Heart left ventricle (tissue), 16 donors: ENCODE measurements at regions not wholly inside any gene's neighbourhood (a gene's known extent, or its start where the extent isn't known, plus 50 kb on each side); places are given as distances from the start of the nearest gene placed in this dataset.

ENCODE experiments used
- ATAC-seq, 4 donors: fragments of 200-7000 bp; cut with Tn5 transposase; one replicate each; pipeline ENCODE4 v1.9.1; 2020 to 2022; ENCODE audit warnings: moderate library complexity in 4 of 4, mild to moderate bottlenecking in 3 of 4, moderate number of reproducible peaks in 1 of 4
- DNase-seq, 5 donors: peaks; one replicate each; pipeline ENCODE4 v3.0.0-alpha.2; 2020
- H3K27ac ChIP-seq, 12 donors: fragments of 200-600 bp; sonication (generic) in 4 of 12; one replicate each; pipeline versions ENCODE4 v1.5.0 to v1.8.0; 2016 to 2022; ENCODE audit warnings: mild to moderate bottlenecking in 2 of 12
- H3K27me3 ChIP-seq, 9 donors: fragments of 200-600 bp; sonication (generic) in 2 of 9; one replicate each; pipeline versions ENCODE4 v1.5.1 to v1.8.0; 2016 to 2022; ENCODE audit warnings: mild to moderate bottlenecking in 3 of 9
- H3K36me3 ChIP-seq, 9 donors: fragments of 200-600 bp; sonication (generic) in 2 of 9; one replicate each; pipeline versions ENCODE4 v1.5.0 to v1.8.0; 2018 to 2022; ENCODE audit warnings: mild to moderate bottlenecking in 2 of 9
- H3K4me1 ChIP-seq, 12 donors: fragments of 200-600 bp; sonication (generic) in 4 of 12; one replicate each; pipeline versions ENCODE4 v1.5.0 to v1.8.0; 2016 to 2022; ENCODE audit warnings: mild to moderate bottlenecking in 3 of 12
- H3K4me3 ChIP-seq, 12 donors: fragments of 200-600 bp; sonication (generic) in 4 of 12; one replicate each; pipeline versions ENCODE4 v1.5.0 to v1.8.0; 2017 to 2022; ENCODE audit warnings: mild to moderate bottlenecking in 9 of 12, moderate library complexity in 4 of 12
- H3K9me3 ChIP-seq, 12 donors: fragments of 200-600 bp; sonication (generic) in 4 of 12; one replicate each; pipeline versions ENCODE4 v1.5.0 to v1.8.0; 2016 to 2022; ENCODE audit warnings: mild to moderate bottlenecking in 1 of 12
- CTCF ChIP-seq, 12 donors: fragments of 200-600 bp; sonication (generic) in 4 of 12; IDR thresholded peaks; one replicate each; pipeline versions ENCODE4 v1.5.0 to v1.8.0; 2018 to 2022; ENCODE audit warnings: antibody characterized with exemption in 12 of 12, mild to moderate bottlenecking in 5 of 12
- POLR2A ChIP-seq, 2 donors: fragments of 450-650 bp; IDR thresholded peaks; one replicate each; pipeline ENCODE4 v1.6.1; 2017; ENCODE audit warnings: antibody characterized with exemption in 2 of 2, mild to moderate bottlenecking in 2 of 2, moderate library complexity in 2 of 2
- WGBS, 4 donors: extraction: QIAGEN DNeasy Blood & Tissue Kit in 2 of 4; methylation state at CpG; one replicate each; pipeline versions ENCODE4 v1.1.5 to v1.1.7; 2013 to 2018; 5-methylcytosine and 5-hydroxymethylcytosine counted together
- intact Hi-C, 10 donors: fragments of 100-400 bp; cut with DNase I; formaldehyde crosslinking; loops; one replicate each; pipeline versions ENCODE4 v1.11.1 to v1.14.2; 2022
- donor health status: ischemic (EF 13 %, LVEDD 7.1; RV severe dilation, severe dysfunction).
- donor health status: healthy with polysubstance abuse.
- donor health status: DM: no; HTN: yes; CAD: no.
- donor health status: DM: no; HTN: no; CAD: no.
- donor health status: ischemic (EF 25% LVEDD 6.9; RV normal size, moderate dysfunction).
- donor health status: ischemic (EF 25% LVEDD 5.7; RV mildly dilated, moderate dysfunction).
- donor health status: healthy.
- donor health status: DM: yes; HTN: yes; CAD: no.
- donor health status: ischemic (EF 35%, LVEDD 5.7; RV mildly dilated, moderate dysfunction).
- donor health status: nonischemic (EF 11% LVEDD 7.7; RV severe dilation, severe dysfunction).
- donor health status: DM: yes; HTN: yes; CAD: no.
- donor health status: PGD.
- donor health status: ischemic (EF 29% LVEDD 5.4; RV normal size, mild dysfunction).
- donor health status: nonischemic (EF 23%, LVEDD 6.1; RV moderate dilation, normal function).

- H3K27ac ChIP-seq = no peak overlapping the region
- no peak for DNase-seq
- H3K9me3 ChIP-seq = no peaks in the 10 kb centered on the region
- no peaks in the 10 kb centered on the region for H3K4me1 ChIP-seq
- H3K36me3 ChIP-seq = no peaks in the 10 kb centered on the region
- intact Hi-C loops = no loop called here
- ATAC-seq = no peak
- 58 to 71% (median 67%) methylated on average over 3 of the region's 3 CpGs for WGBS, 4 donors
- no peak overlapping the region for H3K4me3 ChIP-seq
- TF ChIP-seq POLR2A (IDR thresholded peaks at IDR 0.05) (no peak), CTCF (IDR thresholded peaks at IDR 0.05) (no peak)
- H3K27me3 ChIP-seq = peaks cover 0 to 8% (median 0%) of the 10 kb centered on the region in 9 donors
Observed at GRCh38 chrX:104315555-104315954, 60.8 kb upstream of the ESX1 start.

- ATAC-seq (no peak), DNase-seq (no peak)
- intact Hi-C loops = no loop called here
- Histone ChIP-seq H3K27ac (no peak overlapping the region), H3K9me3 (no peaks in the 10 kb centered on the region), H3K36me3 (no peaks in the 10 kb centered on the region), H3K4me1 (no peaks in the 10 kb centered on the region), H3K27me3 (peaks cover 0 to 12% (median 0%) of the 10 kb centered on the region in 9 donors), H3K4me3 (no peak overlapping the region)
- 70 to 85% (median 72%) methylated on average over 2 of the region's 2 CpGs for WGBS, 4 donors
- TF ChIP-seq POLR2A (IDR thresholded peaks at IDR 0.05) = no peak
- TF ChIP-seq CTCF (IDR thresholded peaks at IDR 0.05) = no peak
Observed at GRCh38 chrX:104310657-104311254, 56.0 kb upstream of the ESX1 start.

GRCh38 chrX:104310090-104310489 lies 55.4 kb upstream of the ESX1 start:
- Histone ChIP-seq H3K27me3 (peaks cover 0 to 12% (median 0%) of the 10 kb centered on the region in 9 donors), H3K4me1 (no peaks in the 10 kb centered on the region), H3K9me3 (no peaks in the 10 kb centered on the region), H3K27ac (no peak overlapping the region), H3K4me3 (peak overlapping the region in 2 of 12 donors; percentile 22 to 30), H3K36me3 (no peaks in the 10 kb centered on the region)
- TF ChIP-seq POLR2A (IDR thresholded peaks at IDR 0.05) (no peak), CTCF (IDR thresholded peaks at IDR 0.05) (peak in 3 of 12 donors; percentile 2 to 9 (median 8))
- intact Hi-C loops = no loop called here
- ATAC-seq (no peak), DNase-seq (no peak)
- 30 to 62% (median 40%) methylated on average over 11 to 12 of the region's 12 CpGs for WGBS, 4 donors

- TF ChIP-seq POLR2A (IDR thresholded peaks at IDR 0.05) = no peak
- TF ChIP-seq CTCF (IDR thresholded peaks at IDR 0.05) = no peak
- ATAC-seq = no peak
- H3K27ac ChIP-seq = no peak overlapping the region
- intact Hi-C loops = no loop called here
- 65 to 86% (median 74%) methylated on average over 5 of the region's 5 CpGs for WGBS, 4 donors
- no peaks in the 10 kb centered on the region for H3K9me3 ChIP-seq
- DNase-seq = no peak
- no peak overlapping the region for H3K4me3 ChIP-seq
- no peaks in the 10 kb centered on the region for H3K4me1 ChIP-seq
- H3K36me3 ChIP-seq = no peaks in the 10 kb centered on the region
- peaks cover 0 to 12% (median 0%) of the 10 kb centered on the region in 9 donors for H3K27me3 ChIP-seq
Observed at GRCh38 chrX:104309169-104309568, 54.4 kb upstream of the ESX1 start.
